CD4-positive, alpha-beta T cell (primary cell): ENCODE measurements at regions not wholly inside any gene's neighbourhood (a gene's known extent, or its start where the extent isn't known, plus 50 kb on each side); places are given as distances from the start of the nearest gene placed in this dataset.

Experiments used
- ATAC-seq: fragments of 200-7000 bp; cut with Tn5 transposase; one replicate; pipeline ENCODE4 v1.10.0; 2022; ENCODE audit warnings: mild to moderate bottlenecking; ENCODE audit not compliant: poor library complexity
- CTCF ChIA-PET: fragments of 350-600 bp; sonication (Branson Sonifier 250); formaldehyde crosslinking; loops from one replicate; lab custom pipeline; 2021; ENCODE audit warnings: antibody characterized with exemption, inconsistent platforms; lab: Charles Lee
- POLR2A ChIA-PET: fragments of 350-600 bp; sonication (Branson Sonifier 250); formaldehyde crosslinking; loops from one replicate; lab custom pipeline; 2021; ENCODE audit warnings: antibody characterized with exemption, inconsistent platforms; lab: Charles Lee
- DNase-seq, 14 experiments: peaks; one replicate each; pipeline ENCODE4 v3.0.0-alpha.2; 2013 to 2020; ENCODE audit warnings: mixed read lengths in 2 of 14
- H3K27ac ChIP-seq, 2 donors: one replicate each; pipeline versions ENCODE4 v1.5.1 to v1.7.0; 2013; ENCODE audit warnings: low read length in 2 of 2, low read depth in 1 of 2, mild to moderate bottlenecking in 1 of 2
- H3K27me3 ChIP-seq, 2 experiments: 1 replicate in 1 of 2; 2 replicates in 1 of 2; pipeline versions ENCODE4 v1.6.1 to v1.7.0; 2013; ENCODE audit warnings: low read length in 2 of 2, control low read depth in 1 of 2, mild to moderate bottlenecking in 1 of 2, moderate library complexity in 1 of 2; ENCODE audit not compliant: insufficient read depth in 2 of 2, control insufficient read depth in 1 of 2
- H3K36me3 ChIP-seq: one replicate; pipeline ENCODE4 v1.6.1; 2013; ENCODE audit warnings: low read length, control low read depth; ENCODE audit not compliant: insufficient read depth
- H3K4me1 ChIP-seq: one replicate; pipeline ENCODE4 v1.6.1; 2013; ENCODE audit warnings: low read length, control low read depth; ENCODE audit not compliant: insufficient read depth
- H3K4me3 ChIP-seq: one replicate; pipeline ENCODE4 v1.5.1; 2013; ENCODE audit warnings: mild to moderate bottlenecking, low read length, moderate library complexity
- H3K9me3 ChIP-seq, 2 experiments: 1 replicate in 1 of 2; 2 replicates in 1 of 2; pipeline versions ENCODE4 v1.6.1 to v1.7.0; 2013; ENCODE audit warnings: low read length in 2 of 2, mild to moderate bottlenecking in 2 of 2, control low read depth in 1 of 2, moderate library complexity in 1 of 2; ENCODE audit not compliant: control insufficient read depth in 1 of 2, insufficient read depth in 1 of 2
- H3K27ac Mint-ChIP-seq: one replicate; pipeline ENCODE4 v1.8.0; 2020; ENCODE audit warnings: mixed read lengths
- H3K27me3 Mint-ChIP-seq: one replicate; pipeline ENCODE4 v1.8.0; 2021; ENCODE audit warnings: mixed read lengths
- H3K36me3 Mint-ChIP-seq: one replicate; pipeline ENCODE4 v1.8.0; 2021; ENCODE audit warnings: low read depth, mixed read lengths
- H3K4me1 Mint-ChIP-seq: one replicate; pipeline ENCODE4 v1.8.0; 2021; ENCODE audit warnings: low read depth, mixed read lengths
- H3K4me3 Mint-ChIP-seq: one replicate; pipeline ENCODE4 v1.8.0; 2020; ENCODE audit warnings: mild to moderate bottlenecking, mixed read lengths
- H3K9me3 Mint-ChIP-seq: one replicate; pipeline ENCODE4 v1.8.0; 2020; ENCODE audit warnings: mixed read lengths
- CTCF ChIP-seq: fragments of 200-600 bp; IDR thresholded peaks from one replicate; pipeline ENCODE4 v1.8.0; 2022; ENCODE audit warnings: antibody characterized with exemption, mild to moderate bottlenecking
- intact Hi-C, 2 experiments: fragments of 100-400 bp; cut with DNase I in 1 of 2; cut with micrococcal nuclease in 1 of 2; formaldehyde crosslinking; loops; one replicate each; pipeline versions ENCODE4 v1.15.1 to v1.9.0; 2023 to 2025; cut with DNase I, micrococcal nuclease

DNA sequence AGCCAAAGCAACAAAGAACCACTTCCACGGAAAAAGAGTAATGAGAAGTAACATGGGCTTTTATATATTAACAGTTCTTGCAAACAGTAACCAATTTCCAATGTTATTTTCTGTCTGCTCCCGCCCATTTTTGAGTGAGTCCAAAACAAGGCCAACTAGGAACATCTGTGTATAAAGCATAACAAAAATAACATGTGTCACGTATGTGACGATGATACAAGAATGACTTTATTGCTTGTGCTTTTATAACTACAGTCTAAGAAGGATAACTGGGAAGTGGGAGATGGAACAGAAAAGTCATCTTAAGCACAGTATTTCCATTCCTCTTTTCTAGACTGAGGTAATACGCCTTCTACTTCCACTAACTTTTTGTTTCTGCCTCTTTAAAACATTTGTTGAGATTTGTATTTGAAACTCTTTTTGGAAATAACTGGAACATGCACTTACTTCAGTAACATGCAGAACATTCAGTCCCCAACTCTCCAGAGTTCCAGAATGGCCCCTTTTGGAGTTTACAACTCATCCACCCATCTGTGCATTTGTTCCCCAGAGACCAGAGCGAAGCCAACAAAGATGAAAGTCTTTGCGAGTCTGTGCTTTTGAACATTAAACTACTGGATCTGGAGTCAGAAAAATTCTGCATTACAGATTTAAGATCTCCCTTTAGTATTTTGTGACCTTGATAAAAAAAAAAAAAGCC, 143.0 kb upstream of the ZRANB2 start:
- intact Hi-C loops: no loop called here
- Histone ChIP-seq H3K36me3 (no peaks in the 10 kb centered on the region), H3K27me3 (no peaks in the 10 kb centered on the region), H3K27ac (no peak overlapping the region), H3K9me3 (no peaks in the 10 kb centered on the region), H3K4me1 (no peaks in the 10 kb centered on the region), H3K4me3 (no peak overlapping the region)
- ChIA-PET CTCF (no interaction called here), POLR2A (no interaction called here)
- no peaks in the 10 kb centered on the region for H3K27me3 Mint-ChIP-seq
- TF ChIP-seq CTCF: no peak
- H3K36me3 Mint-ChIP-seq: no peaks in the 10 kb centered on the region
- peaks cover 6% of the 10 kb centered on the region for H3K9me3 Mint-ChIP-seq
- H3K4me3 Mint-ChIP-seq: no peak overlapping the region
- ATAC-seq: no peak
- H3K27ac Mint-ChIP-seq: no peak overlapping the region
- no peaks in the 10 kb centered on the region for H3K4me1 Mint-ChIP-seq
- DNase-seq: no peak

DNA sequence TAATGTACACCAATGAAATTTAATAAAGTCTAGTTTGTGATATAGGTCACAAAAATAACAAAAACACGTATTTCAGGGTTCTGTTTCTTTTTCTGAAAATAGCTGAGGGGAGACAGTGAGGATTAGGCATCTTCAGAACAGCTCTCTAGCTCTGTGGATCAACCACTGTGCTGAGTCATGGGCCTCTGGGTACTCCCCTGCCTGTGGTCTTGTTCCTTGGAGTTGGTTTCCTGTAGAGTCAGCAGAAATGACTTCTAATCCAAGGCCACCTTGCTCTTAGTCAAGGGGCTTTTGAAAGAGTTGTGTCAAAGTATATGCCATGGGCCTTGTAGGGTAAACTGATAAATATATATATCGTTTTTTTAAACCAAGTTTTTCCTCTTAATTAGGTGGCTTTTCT, 141.8 kb upstream of the ZRANB2 start:
- Histone ChIP-seq H3K36me3 (no peaks in the 10 kb centered on the region), H3K9me3 (no peaks in the 10 kb centered on the region), H3K27me3 (no peaks in the 10 kb centered on the region), H3K27ac (no peak overlapping the region), H3K4me1 (no peaks in the 10 kb centered on the region), H3K4me3 (no peak overlapping the region)
- ChIA-PET POLR2A (no interaction called here), CTCF (no interaction called here)
- Mint-ChIP-seq H3K36me3 (no peaks in the 10 kb centered on the region), H3K4me3 (no peak overlapping the region), H3K27ac (no peak overlapping the region), H3K4me1 (no peaks in the 10 kb centered on the region), H3K27me3 (no peaks in the 10 kb centered on the region), H3K9me3 (peaks cover 6% of the 10 kb centered on the region)
- intact Hi-C loops: no loop called here
- ATAC-seq (no peak), DNase-seq (no peak)
- no peak for TF ChIP-seq CTCF

- POLR2A ChIA-PET: no interaction called here
- no peak for TF ChIP-seq CTCF
Observed at GRCh38 chr1:71210718-71211117, 129.9 kb upstream of the ZRANB2 start.

More at GRCh38 chr1:71210718-71211117, 129.9 kb upstream of the ZRANB2 start:
- H3K4me1 ChIP-seq: no peaks in the 10 kb centered on the region
- H3K9me3 ChIP-seq: peaks cover 2 to 12% of the 10 kb centered on the region in 2 experiments
- intact Hi-C loops: no loop called here
- DNase-seq (no peak), ATAC-seq (no peak)
- Mint-ChIP-seq H3K4me3 (no peak overlapping the region), H3K36me3 (no peaks in the 10 kb centered on the region), H3K9me3 (peaks cover 3% of the 10 kb centered on the region), H3K27me3 (no peaks in the 10 kb centered on the region), H3K27ac (no peak overlapping the region), H3K4me1 (no peaks in the 10 kb centered on the region)
- H3K27me3 ChIP-seq: no peaks in the 10 kb centered on the region
- H3K4me3 ChIP-seq: no peak overlapping the region
- H3K36me3 ChIP-seq: no peaks in the 10 kb centered on the region
- H3K27ac ChIP-seq: no peak overlapping the region
- CTCF ChIA-PET: no interaction called here
